Brain microvascular endothelial cell (primary cell): ENCODE measurements at regions not wholly inside any gene's neighbourhood (a gene's known extent, or its start where the extent isn't known, plus 50 kb on each side); places are given as distances from the start of the nearest gene placed in this dataset.

ENCODE experiments used
- DNase-seq: peaks from one replicate; pipeline ENCODE4 v3.0.0-alpha.2; 2020
- H3K27ac ChIP-seq: fragments of 250-450 bp; sonication (Bioruptor Pico); 2 replicates; pipeline ENCODE4 v1.5.1; 2020; ENCODE audit warnings: mild to moderate bottlenecking, moderate library complexity
- H3K27me3 ChIP-seq: fragments of 250-450 bp; sonication (Bioruptor Pico); replicated peaks from 2 replicates; pipeline ENCODE4 v1.5.1; 2020; ENCODE audit warnings: mild to moderate bottlenecking
- H3K36me3 ChIP-seq: fragments of 250-450 bp; sonication (Bioruptor Pico); replicated peaks from 2 replicates; pipeline ENCODE4 v1.5.1; 2020; ENCODE audit warnings: mild to moderate bottlenecking
- H3K4me3 ChIP-seq: 2 replicates; pipeline ENCODE4 v1.5.1; 2011; ENCODE audit warnings: low read depth, mild to moderate bottlenecking, control low read depth, low read length, moderate library complexity
- in situ Hi-C: cut with HindIII; loops from 2 replicates; pipeline ENCODE4 v1.10.0; 2017; ENCODE audit warnings: low sequenced_read_pairs, low pct_ligation_motif_present
- TF ChIP-seq, protein P1 (sequence below): IDR thresholded peaks from 2 replicates; pipeline ENCODE4 v1.5.1; 2011; ENCODE audit warnings: low read depth, mild to moderate bottlenecking, moderate library complexity, low read length, control low read depth, inconsistent platforms; ENCODE audit errors: missing control alignments

DNA sequence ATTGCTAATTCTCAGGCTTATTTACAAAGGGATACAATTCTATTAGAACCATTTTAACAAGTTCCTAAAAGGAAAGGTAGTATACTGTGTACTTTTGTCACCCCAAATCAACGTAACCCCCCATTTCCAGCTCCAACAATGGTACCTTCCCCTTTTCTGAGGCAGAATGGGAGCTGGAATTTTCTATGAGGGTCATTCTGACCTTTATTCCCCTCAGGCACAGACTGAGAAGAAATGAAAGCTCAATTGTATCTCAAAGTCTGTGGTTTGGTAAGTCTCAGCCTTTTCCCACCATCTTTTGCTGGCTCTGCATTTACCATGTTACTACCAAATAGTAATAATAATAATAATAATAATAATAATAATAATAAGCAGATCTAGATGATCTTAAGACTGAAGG lies 571.0 kb downstream of the RNF144B start:
- Histone ChIP-seq H3K27me3 (no peaks in the 10 kb centered on the region), H3K4me3 (no peak overlapping the region), H3K36me3 (no peaks in the 10 kb centered on the region), H3K27ac (no peak overlapping the region)
- DNase-seq = no peak
- in situ Hi-C loops = no loop called here
- TF ChIP-seq, protein P1, sequence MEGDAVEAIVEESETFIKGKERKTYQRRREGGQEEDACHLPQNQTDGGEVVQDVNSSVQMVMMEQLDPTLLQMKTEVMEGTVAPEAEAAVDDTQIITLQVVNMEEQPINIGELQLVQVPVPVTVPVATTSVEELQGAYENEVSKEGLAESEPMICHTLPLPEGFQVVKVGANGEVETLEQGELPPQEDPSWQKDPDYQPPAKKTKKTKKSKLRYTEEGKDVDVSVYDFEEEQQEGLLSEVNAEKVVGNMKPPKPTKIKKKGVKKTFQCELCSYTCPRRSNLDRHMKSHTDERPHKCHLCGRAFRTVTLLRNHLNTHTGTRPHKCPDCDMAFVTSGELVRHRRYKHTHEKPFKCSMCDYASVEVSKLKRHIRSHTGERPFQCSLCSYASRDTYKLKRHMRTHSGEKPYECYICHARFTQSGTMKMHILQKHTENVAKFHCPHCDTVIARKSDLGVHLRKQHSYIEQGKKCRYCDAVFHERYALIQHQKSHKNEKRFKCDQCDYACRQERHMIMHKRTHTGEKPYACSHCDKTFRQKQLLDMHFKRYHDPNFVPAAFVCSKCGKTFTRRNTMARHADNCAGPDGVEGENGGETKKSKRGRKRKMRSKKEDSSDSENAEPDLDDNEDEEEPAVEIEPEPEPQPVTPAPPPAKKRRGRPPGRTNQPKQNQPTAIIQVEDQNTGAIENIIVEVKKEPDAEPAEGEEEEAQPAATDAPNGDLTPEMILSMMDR = no peak

DNA sequence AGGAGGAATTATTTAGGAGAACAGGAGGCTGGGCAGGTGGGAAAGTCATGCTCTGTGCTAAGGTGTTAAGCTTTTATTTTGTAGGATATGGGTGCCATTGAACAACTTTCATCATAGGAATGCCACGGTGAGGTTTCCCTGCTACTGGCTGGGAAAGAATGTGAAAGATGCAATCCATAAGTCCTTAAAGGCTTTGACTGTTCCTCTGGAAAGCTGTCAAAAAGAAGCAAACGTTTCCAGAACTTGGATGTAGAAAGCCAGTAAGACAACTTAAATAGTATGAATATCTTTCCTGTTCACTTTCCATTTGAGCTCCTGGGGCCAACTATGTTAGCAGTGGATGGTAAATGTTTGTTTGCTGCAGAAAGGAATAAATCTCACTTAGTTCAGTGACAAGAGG lies 574.4 kb downstream of the RNF144B start:
- Histone ChIP-seq H3K4me3 (no peak overlapping the region), H3K36me3 (no peaks in the 10 kb centered on the region), H3K27ac (no peak overlapping the region), H3K27me3 (no peaks in the 10 kb centered on the region)
- in situ Hi-C loops = no loop called here
- no peak for DNase-seq
- TF ChIP-seq, protein P1 = no peak

DNA sequence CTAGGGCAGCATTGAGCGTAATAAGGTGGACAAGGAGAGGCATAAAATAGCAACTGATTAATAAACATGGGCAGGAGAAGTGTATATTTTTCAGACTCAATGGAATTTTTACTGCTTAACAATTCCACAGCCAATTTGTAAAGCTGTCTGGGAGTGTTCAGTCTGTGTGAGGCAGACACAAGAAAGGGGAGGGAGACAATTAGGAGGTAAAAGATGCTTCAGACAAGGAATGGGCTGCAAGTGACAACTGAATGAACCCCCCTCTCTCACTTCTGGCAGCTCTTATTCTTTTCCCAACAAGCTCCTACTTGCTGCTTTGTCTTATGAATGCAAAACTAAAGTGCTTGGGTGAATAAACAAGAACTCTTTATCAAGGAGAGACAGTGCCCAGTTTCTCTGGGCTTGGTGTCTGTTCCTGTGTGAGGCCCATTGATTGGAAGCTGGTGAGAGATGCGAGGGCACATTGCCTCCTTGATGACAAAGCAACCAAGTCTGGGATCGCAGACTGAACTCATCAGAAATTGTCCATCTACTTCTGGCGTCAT lies 575.3 kb downstream of the RNF144B start:
- DNase-seq = no peak
- H3K27me3 ChIP-seq = no peaks in the 10 kb centered on the region
- no peak overlapping the region for H3K27ac ChIP-seq
- TF ChIP-seq, protein P1 = no peak
- no peak overlapping the region for H3K4me3 ChIP-seq
- no peaks in the 10 kb centered on the region for H3K36me3 ChIP-seq
- in situ Hi-C loops = no loop called here

DNA sequence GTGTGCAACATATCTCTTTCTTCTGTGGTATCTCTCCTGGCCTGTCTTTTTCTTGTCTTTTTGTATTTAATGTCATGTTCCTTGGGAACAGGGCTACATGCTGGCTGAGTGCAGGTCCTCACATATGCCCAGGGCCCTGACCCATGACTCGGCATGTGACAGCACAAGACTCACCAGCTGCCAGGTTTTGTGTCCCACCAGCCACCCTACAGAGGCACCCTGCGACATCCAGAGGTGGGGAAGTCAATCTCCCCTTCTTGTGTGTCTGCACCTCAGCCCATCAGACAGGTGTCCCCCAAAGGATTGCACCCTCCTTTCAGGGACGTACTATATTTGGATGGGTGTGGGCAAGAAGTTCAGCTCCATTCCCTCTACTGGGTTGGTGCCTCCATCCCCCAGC lies 576.3 kb downstream of the RNF144B start:
- no peak overlapping the region for H3K4me3 ChIP-seq
- no peak for DNase-seq
- H3K27ac ChIP-seq = no peak overlapping the region
- in situ Hi-C loops = no loop called here
- no peaks in the 10 kb centered on the region for H3K27me3 ChIP-seq
- no peaks in the 10 kb centered on the region for H3K36me3 ChIP-seq
- TF ChIP-seq, protein P1 = no peak

- H3K27me3 ChIP-seq = no peaks in the 10 kb centered on the region
- DNase-seq = no peak
- H3K27ac ChIP-seq = no peak overlapping the region
- TF ChIP-seq, protein P1 = no peak
- H3K4me3 ChIP-seq = no peak overlapping the region
- in situ Hi-C loops = no loop called here
- no peaks in the 10 kb centered on the region for H3K36me3 ChIP-seq
Observed at GRCh38 chr6:18973251-18973650, 586.1 kb downstream of the RNF144B start.

DNA sequence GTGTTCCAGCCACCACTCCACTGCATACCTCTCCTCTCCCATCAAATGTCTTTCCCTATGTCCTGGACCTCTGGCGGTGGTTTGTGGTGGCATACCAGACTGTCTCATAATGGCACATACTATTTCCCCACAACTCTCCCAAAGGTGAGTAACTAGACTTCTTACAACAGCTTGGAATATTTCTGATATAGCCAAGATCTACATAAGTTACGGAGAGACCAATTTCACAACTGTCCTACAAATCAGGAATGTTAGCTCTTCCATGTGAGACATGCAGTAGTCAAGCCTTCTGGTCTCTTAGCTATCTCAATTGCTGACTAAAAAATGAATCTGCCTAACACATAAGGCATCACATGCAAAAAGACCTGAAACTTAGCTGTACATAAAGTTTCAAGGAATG lies 588.9 kb downstream of the RNF144B start:
- in situ Hi-C loops = no loop called here

More for the DNA sequence above, 588.9 kb downstream of the RNF144B start:
- Histone ChIP-seq H3K27ac (no peak overlapping the region), H3K27me3 (no peaks in the 10 kb centered on the region), H3K36me3 (no peaks in the 10 kb centered on the region), H3K4me3 (no peak overlapping the region)
- no peak for DNase-seq
- TF ChIP-seq, protein P1 = no peak
